H1 (cell line): ENCODE measurements at regions not wholly inside any gene's neighbourhood (a gene's known extent, or its start where the extent isn't known, plus 50 kb on each side); places are given as distances from the start of the nearest gene placed in this dataset.

Source experiments
- ASH2L ChIP-seq: fragments of 200-600, 300-600 bp; sonication (generic); IDR thresholded peaks from one replicate; pipeline ENCODE4 v1.7.1; 2017; ENCODE audit warnings: low read length
- EGR1 ChIP-seq: IDR thresholded peaks from 2 replicates; pipeline ENCODE4 v1.6.1; 2011; ENCODE audit warnings: low read depth, low read length, borderline replicate concordance
- KDM5A ChIP-seq: fragments of 200-600 bp; IDR thresholded peaks from 2 replicates; pipeline ENCODE4 v1.7.1; 2012; ENCODE audit warnings: mild to moderate bottlenecking, low read length, inconsistent platforms, mixed read lengths
- MAFK ChIP-seq: IDR thresholded peaks from 2 replicates; pipeline ENCODE4 v1.6.1; 2012; ENCODE audit warnings: low read depth, mild to moderate bottlenecking, improper control_type of control experiment, low read length
- POLR2A ChIP-seq, 2 experiments: IDR thresholded peaks; 1 replicate in 1 of 2; 2 replicates in 1 of 2; pipeline ENCODE4 v1.6.1; 2011; ENCODE audit warnings: low read depth in 2 of 2, low read length in 2 of 2, mild to moderate bottlenecking in 2 of 2; ENCODE audit errors: control extremely low read depth in 1 of 2
- SIN3A ChIP-seq, 2 experiments: IDR thresholded peaks in 1 of 2; conservative IDR thresholded peaks in 1 of 2; 2 replicates each; pipeline ENCODE4 v1.6.1; 2011 to 2012; ENCODE audit warnings: low read length in 2 of 2, improper control_type of control experiment in 1 of 2, low read depth in 1 of 2, mild to moderate bottlenecking in 1 of 2
- SP1 ChIP-seq: IDR thresholded peaks from 2 replicates; pipeline ENCODE4 v1.6.1; 2011; ENCODE audit warnings: low read depth, low read length
- TF ChIP-seq, protein P1 (sequence below), 3 experiments: IDR thresholded peaks; 1 replicate in 2 of 3; 2 replicates in 1 of 3; pipeline versions ENCODE4 v1.5.1 to v1.6.1; 2011; ENCODE audit warnings: low read length in 3 of 3, mild to moderate bottlenecking in 3 of 3, inconsistent platforms in 2 of 3, low read depth in 1 of 3, moderate library complexity in 1 of 3; ENCODE audit not compliant: insufficient read depth in 1 of 3; ENCODE audit errors: control extremely low read depth in 1 of 3

DNA sequence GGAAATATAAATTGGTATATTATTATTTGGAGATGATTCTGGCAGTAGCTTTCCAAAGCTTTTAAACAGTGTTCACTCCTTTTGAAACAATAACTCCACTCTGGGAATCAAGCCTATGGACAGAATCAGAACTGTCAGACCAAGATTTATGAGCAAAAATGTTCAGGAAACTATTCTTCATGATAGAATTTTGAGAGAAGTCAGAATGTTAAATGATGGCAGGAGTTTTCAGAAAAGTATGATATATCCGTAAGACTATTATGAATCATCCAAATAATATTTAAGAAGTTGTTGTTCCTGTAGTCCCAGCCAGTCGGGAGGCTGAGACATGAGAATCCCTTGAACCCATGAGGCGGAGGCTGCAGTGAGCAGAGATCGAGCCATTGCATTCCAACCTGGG, 50.5 kb upstream of the ADGRG2 start:
- TF ChIP-seq, protein P1, sequence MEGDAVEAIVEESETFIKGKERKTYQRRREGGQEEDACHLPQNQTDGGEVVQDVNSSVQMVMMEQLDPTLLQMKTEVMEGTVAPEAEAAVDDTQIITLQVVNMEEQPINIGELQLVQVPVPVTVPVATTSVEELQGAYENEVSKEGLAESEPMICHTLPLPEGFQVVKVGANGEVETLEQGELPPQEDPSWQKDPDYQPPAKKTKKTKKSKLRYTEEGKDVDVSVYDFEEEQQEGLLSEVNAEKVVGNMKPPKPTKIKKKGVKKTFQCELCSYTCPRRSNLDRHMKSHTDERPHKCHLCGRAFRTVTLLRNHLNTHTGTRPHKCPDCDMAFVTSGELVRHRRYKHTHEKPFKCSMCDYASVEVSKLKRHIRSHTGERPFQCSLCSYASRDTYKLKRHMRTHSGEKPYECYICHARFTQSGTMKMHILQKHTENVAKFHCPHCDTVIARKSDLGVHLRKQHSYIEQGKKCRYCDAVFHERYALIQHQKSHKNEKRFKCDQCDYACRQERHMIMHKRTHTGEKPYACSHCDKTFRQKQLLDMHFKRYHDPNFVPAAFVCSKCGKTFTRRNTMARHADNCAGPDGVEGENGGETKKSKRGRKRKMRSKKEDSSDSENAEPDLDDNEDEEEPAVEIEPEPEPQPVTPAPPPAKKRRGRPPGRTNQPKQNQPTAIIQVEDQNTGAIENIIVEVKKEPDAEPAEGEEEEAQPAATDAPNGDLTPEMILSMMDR (IDR thresholded peaks at IDR 0.05; ENCODE audit: control extremely low read depth in 1 of 3, insufficient read depth in 1 of 3, low read depth in 1 of 3, low read length in 3 of 3): no peak
- TF ChIP-seq SP1 (no peak), MAFK (no peak), ASH2L (no peak), EGR1 (no peak), POLR2A (IDR thresholded peaks at IDR 0.05; ENCODE audit: control extremely low read depth in 1 of 2, low read depth in 2 of 2, low read length in 2 of 2) (no peak), KDM5A (no peak), SIN3A (conservative IDR thresholded peaks at IDR 0.05 in 1 of 2, IDR thresholded peaks at IDR 0.05 in 1 of 2; ENCODE audit: low read depth in 1 of 2, low read length in 2 of 2) (no peak)
